Karpas-422 (cell line): ENCODE measurements at regions not wholly inside any gene's neighbourhood (a gene's known extent, or its start where the extent isn't known, plus 50 kb on each side); places are given as distances from the start of the nearest gene placed in this dataset.

ENCODE experiments used
- DNase-seq: peaks from one replicate; pipeline ENCODE4 v3.0.0-alpha.2; 2015
- H2AFZ ChIP-seq: fragments of 200-600 bp; sonication (generic); 2 replicates; pipeline ENCODE4 v1.6.1; 2014; ENCODE audit warnings: antibody characterized with exemption, low read length, mixed read lengths
- H3K27ac ChIP-seq: fragments of 200-600 bp; sonication (generic); 2 replicates; pipeline ENCODE4 v1.5.1; 2014; ENCODE audit warnings: mild to moderate bottlenecking, low read length, moderate library complexity
- H3K27me3 ChIP-seq: fragments of 200-600 bp; sonication (generic); 2 replicates; pipeline ENCODE4 v1.6.1; 2014; ENCODE audit warnings: low read length, mixed read lengths
- H3K36me3 ChIP-seq: fragments of 200-600 bp; sonication (generic); 2 replicates; pipeline ENCODE4 v1.6.1; 2014; ENCODE audit warnings: low read length, mixed read lengths; ENCODE audit not compliant: insufficient read depth
- H3K4me1 ChIP-seq: fragments of 200-600 bp; sonication (generic); 2 replicates; pipeline ENCODE4 v1.6.1; 2014; ENCODE audit warnings: mild to moderate bottlenecking, low read length, mixed read lengths
- H3K4me2 ChIP-seq: fragments of 200-600 bp; sonication (generic); 2 replicates; pipeline ENCODE4 v1.6.1; 2014; ENCODE audit warnings: low read length, low read depth, mild to moderate bottlenecking; ENCODE audit not compliant: poor library complexity, severe bottlenecking
- H3K4me3 ChIP-seq: fragments of 200-600 bp; sonication (generic); 2 replicates; pipeline ENCODE4 v1.5.1; 2014; ENCODE audit warnings: mild to moderate bottlenecking, antibody characterized with exemption, low read length, mixed read lengths
- H3K79me2 ChIP-seq: fragments of 200-600 bp; sonication (generic); 2 replicates; pipeline ENCODE4 v1.6.1; 2014; ENCODE audit warnings: mild to moderate bottlenecking, low read length, mixed read lengths
- H3K9ac ChIP-seq: fragments of 200-600 bp; sonication (generic); 2 replicates; pipeline ENCODE4 v1.6.0; 2014; ENCODE audit warnings: low read length
- H3K9me2 ChIP-seq: fragments of 200-600 bp; sonication (generic), shearing (Covaris generic); replicated peaks from 2 replicates; pipeline ENCODE4 v1.6.0; 2014; ENCODE audit warnings: mild to moderate bottlenecking, low read length, moderate library complexity; ENCODE audit not compliant: insufficient read depth
- H3K9me3 ChIP-seq: fragments of 300-700, 200-600 bp; sonication (generic); 2 replicates; pipeline ENCODE4 v1.6.1; 2014; ENCODE audit warnings: low read length, mixed read lengths
- H4K20me1 ChIP-seq: fragments of 200-600 bp; sonication (generic); 2 replicates; pipeline ENCODE4 v1.6.1; 2014; ENCODE audit warnings: mild to moderate bottlenecking, antibody characterized with exemption, low read length, low read depth; ENCODE audit not compliant: insufficient read depth

GRCh38 chr18:78830161-78830560 lies 149.5 kb upstream of the SALL3 start:
- Histone ChIP-seq H3K9ac (no peak overlapping the region), H3K27me3 (no peaks in the 10 kb centered on the region), H3K4me2 (no peak overlapping the region), H3K79me2 (no peaks in the 10 kb centered on the region), H3K9me2 (no peaks in the 10 kb centered on the region), H3K27ac (no peak overlapping the region), H4K20me1 (no peaks in the 10 kb centered on the region), H2AFZ (no peak overlapping the region), H3K36me3 (no peaks in the 10 kb centered on the region), H3K9me3 (no peaks in the 10 kb centered on the region), H3K4me1 (no peaks in the 10 kb centered on the region), H3K4me3 (no peak overlapping the region)
- no peak for DNase-seq

- Histone ChIP-seq H2AFZ (no peak overlapping the region), H4K20me1 (no peaks in the 10 kb centered on the region), H3K27me3 (no peaks in the 10 kb centered on the region), H3K9ac (no peak overlapping the region), H3K9me2 (no peaks in the 10 kb centered on the region), H3K27ac (no peak overlapping the region), H3K4me1 (no peaks in the 10 kb centered on the region), H3K36me3 (no peaks in the 10 kb centered on the region), H3K79me2 (no peaks in the 10 kb centered on the region), H3K4me3 (no peak overlapping the region), H3K9me3 (no peaks in the 10 kb centered on the region), H3K4me2 (no peak overlapping the region)
- no peak for DNase-seq
These were observed 148.8 kb upstream of the SALL3 start for GRCh38 chr18:78830826-78831225.

GRCh38 chr18:78831603-78832002 lies 148.0 kb upstream of the SALL3 start:
- Histone ChIP-seq H4K20me1 (no peaks in the 10 kb centered on the region), H3K4me1 (no peaks in the 10 kb centered on the region), H3K4me3 (no peak overlapping the region), H3K9me2 (no peaks in the 10 kb centered on the region), H3K9me3 (peaks cover 2% of the 10 kb centered on the region), H2AFZ (no peak overlapping the region), H3K36me3 (no peaks in the 10 kb centered on the region), H3K9ac (no peak overlapping the region), H3K27me3 (no peaks in the 10 kb centered on the region), H3K79me2 (no peaks in the 10 kb centered on the region), H3K27ac (no peak overlapping the region), H3K4me2 (no peak overlapping the region)
- DNase-seq: no peak

- DNase-seq: no peak
- no peaks in the 10 kb centered on the region for H3K79me2 ChIP-seq
These were observed 145.8 kb upstream of the SALL3 start for GRCh38 chr18:78833833-78834232.

GRCh38 chr18:78836838-78837237 lies 142.8 kb upstream of the SALL3 start:
- no peak for DNase-seq
- Histone ChIP-seq H3K79me2 (no peaks in the 10 kb centered on the region), H3K27ac (no peak overlapping the region), H3K4me3 (no peak overlapping the region), H3K9me3 (peaks cover 19% of the 10 kb centered on the region), H3K9ac (no peak overlapping the region), H4K20me1 (no peaks in the 10 kb centered on the region), H3K4me1 (no peaks in the 10 kb centered on the region), H3K4me2 (no peak overlapping the region), H2AFZ (no peak overlapping the region), H3K36me3 (no peaks in the 10 kb centered on the region), H3K9me2 (no peaks in the 10 kb centered on the region), H3K27me3 (no peaks in the 10 kb centered on the region)

More at GRCh38 chr18:78833833-78834232, 145.8 kb upstream of the SALL3 start:
- H2AFZ ChIP-seq: no peak overlapping the region
- no peaks in the 10 kb centered on the region for H3K27me3 ChIP-seq
- H3K4me2 ChIP-seq: no peak overlapping the region
- H3K9me3 ChIP-seq: peaks cover 15% of the 10 kb centered on the region
- no peaks in the 10 kb centered on the region for H3K36me3 ChIP-seq
- H3K4me1 ChIP-seq: no peaks in the 10 kb centered on the region
- H3K9me2 ChIP-seq: no peaks in the 10 kb centered on the region
- no peak overlapping the region for H3K4me3 ChIP-seq
- no peak overlapping the region for H3K27ac ChIP-seq
- no peak overlapping the region for H3K9ac ChIP-seq
- H4K20me1 ChIP-seq: no peaks in the 10 kb centered on the region

- Histone ChIP-seq H3K9me2 (no peaks in the 10 kb centered on the region), H3K27ac (no peak overlapping the region), H3K9ac (no peak overlapping the region), H4K20me1 (no peaks in the 10 kb centered on the region), H3K27me3 (no peaks in the 10 kb centered on the region), H3K4me3 (no peak overlapping the region), H2AFZ (no peak overlapping the region), H3K4me1 (no peaks in the 10 kb centered on the region), H3K36me3 (no peaks in the 10 kb centered on the region), H3K9me3 (peaks cover 19% of the 10 kb centered on the region), H3K79me2 (no peaks in the 10 kb centered on the region), H3K4me2 (no peak overlapping the region)
- no peak for DNase-seq
These were observed 141.9 kb upstream of the SALL3 start for GRCh38 chr18:78837754-78838153.

GRCh38 chr18:78838183-78838582 lies 141.4 kb upstream of the SALL3 start:
- H4K20me1 ChIP-seq: no peaks in the 10 kb centered on the region
- no peaks in the 10 kb centered on the region for H3K9me2 ChIP-seq
- no peak for DNase-seq

GRCh38 chr18:78849046-78849445 lies 130.6 kb upstream of the SALL3 start:
- Histone ChIP-seq H3K79me2 (no peaks in the 10 kb centered on the region), H3K36me3 (no peaks in the 10 kb centered on the region), H3K27me3 (peaks cover 5% of the 10 kb centered on the region; the same call in 1 of the 2 replicates), H3K4me1 (no peaks in the 10 kb centered on the region), H3K9me3 (peaks cover 12% of the 10 kb centered on the region), H4K20me1 (no peaks in the 10 kb centered on the region), H3K9ac (no peak overlapping the region), H3K4me2 (no peak overlapping the region), H3K27ac (no peak overlapping the region), H3K4me3 (no peak overlapping the region), H3K9me2 (no peaks in the 10 kb centered on the region), H2AFZ (no peak overlapping the region)
- no peak for DNase-seq

More at GRCh38 chr18:78838183-78838582, 141.4 kb upstream of the SALL3 start:
- Histone ChIP-seq H3K4me1 (no peaks in the 10 kb centered on the region), H3K9ac (no peak overlapping the region), H3K4me2 (no peak overlapping the region), H3K79me2 (no peaks in the 10 kb centered on the region), H3K4me3 (no peak overlapping the region), H3K27ac (no peak overlapping the region), H3K9me3 (peaks cover 19% of the 10 kb centered on the region), H3K36me3 (no peaks in the 10 kb centered on the region), H3K27me3 (no peaks in the 10 kb centered on the region), H2AFZ (no peak overlapping the region)

GRCh38 chr18:78849458-78849857 lies 130.2 kb upstream of the SALL3 start:
- Histone ChIP-seq H3K27me3 (peaks cover 2% of the 10 kb centered on the region; the same call in 1 of the 2 replicates), H3K9ac (no peak overlapping the region), H3K4me2 (no peak overlapping the region), H3K36me3 (no peaks in the 10 kb centered on the region), H3K4me3 (no peak overlapping the region), H3K4me1 (no peaks in the 10 kb centered on the region), H4K20me1 (no peaks in the 10 kb centered on the region), H3K9me2 (no peaks in the 10 kb centered on the region), H2AFZ (no peak overlapping the region), H3K27ac (no peak overlapping the region), H3K9me3 (peaks cover 11% of the 10 kb centered on the region), H3K79me2 (no peaks in the 10 kb centered on the region)
- DNase-seq: no peak
